ENCODE measurements at regions not wholly inside any gene's neighbourhood (a gene's known extent, or its start where the extent isn't known, plus 50 kb on each side); places are given as distances from the start of the nearest gene placed in this dataset.
"Not testable (repeated sequence)": the region's sequence is repeated elsewhere in the genome, so short reads cannot be mapped to it uniquely, and the experiment has no call there.

- Mint-ChIP-seq H3K4me1 (no peaks in the 10 kb centered on the region), H3K27ac (no peak overlapping the region), H3K9me3 (no peaks in the 10 kb centered on the region), H3K27me3 (ENCODE audit: low read depth in 3 of 3) (peaks cover under 1 to 5% (median 2%) of the 10 kb centered on the region in 3 donors), H3K36me3 (no peaks in the 10 kb centered on the region), H3K4me3 (no peak overlapping the region)
- no peak for DNase-seq
These were observed 248.5 kb upstream of the PLPP4 start for GRCh38 chr10:120208488-120208887.

DNA sequence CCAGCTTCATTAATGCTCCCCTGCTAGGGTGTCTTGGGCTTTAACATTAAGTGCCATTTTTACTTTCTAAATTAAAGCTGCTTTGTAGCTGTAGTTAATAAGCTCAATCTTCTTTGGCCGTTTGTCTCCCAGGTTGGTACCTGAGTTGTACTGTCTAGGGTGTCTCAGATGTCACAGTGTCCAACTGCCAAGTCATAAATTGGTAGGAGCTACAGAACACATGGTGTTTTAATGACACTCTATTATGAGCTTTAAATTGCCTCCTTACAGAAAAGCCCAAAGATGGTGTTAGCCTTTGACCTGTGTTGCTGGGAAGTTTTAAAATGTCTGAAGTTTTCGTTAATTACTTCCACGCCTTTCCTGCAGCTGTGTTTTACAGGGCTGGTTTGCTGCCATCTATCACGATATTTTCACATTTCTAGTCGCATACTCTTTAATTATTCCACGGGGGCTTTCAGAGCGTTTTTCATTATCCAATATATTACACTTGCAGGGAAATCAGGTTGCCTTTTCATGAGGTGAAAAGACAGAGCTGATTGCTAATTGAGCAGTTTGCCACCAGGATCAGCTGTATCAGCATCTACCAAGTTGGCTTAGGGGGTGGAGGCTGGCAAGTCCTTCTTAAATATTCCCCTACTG is 247.8 kb upstream of the PLPP4 start:
- Mint-ChIP-seq H3K4me3 (no peak overlapping the region), H3K9me3 (peaks cover 0 to under 1% (median 0%) of the 10 kb centered on the region in 6 donors)
- no peak for DNase-seq

DNA sequence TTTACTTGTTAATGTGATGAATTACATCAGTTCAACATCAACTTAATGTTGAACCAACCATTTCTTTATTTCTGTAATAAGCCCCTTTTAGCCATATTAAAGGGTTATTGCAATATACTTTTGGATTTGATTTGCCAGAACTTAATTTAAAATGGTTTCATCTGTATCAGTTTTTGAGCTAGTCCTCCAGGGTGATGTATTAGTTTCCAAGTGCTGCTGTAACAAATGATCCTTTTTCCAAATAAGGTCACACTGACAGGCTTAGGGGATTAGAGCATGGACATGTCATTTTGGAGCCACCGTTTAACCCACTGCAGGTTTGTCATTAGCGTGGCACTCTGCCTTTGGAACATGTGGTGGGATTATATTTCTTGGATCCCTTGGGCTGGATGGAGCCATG is 244.8 kb upstream of the PLPP4 start:
- Mint-ChIP-seq H3K27me3 (ENCODE audit: low read depth in 3 of 3) (peaks cover 0 to 3% (median 0%) of the 10 kb centered on the region in 3 donors), H3K4me1 (no peaks in the 10 kb centered on the region), H3K4me3 (no peak overlapping the region), H3K27ac (no peak overlapping the region), H3K36me3 (no peaks in the 10 kb centered on the region), H3K9me3 (peaks cover 0 to 2% (median 0%) of the 10 kb centered on the region in 6 donors)
- DNase-seq = no peak

More for the DNA sequence above, 247.8 kb upstream of the PLPP4 start:
- Mint-ChIP-seq H3K27me3 (ENCODE audit: low read depth in 3 of 3) (peaks cover 0 to 5% (median 2%) of the 10 kb centered on the region in 3 donors), H3K36me3 (no peaks in the 10 kb centered on the region), H3K4me1 (no peaks in the 10 kb centered on the region), H3K27ac (no peak overlapping the region)

- H3K27me3 Mint-ChIP-seq (ENCODE audit: low read depth in 3 of 3); DNase-seq; H3K36me3 Mint-ChIP-seq; H3K9me3 Mint-ChIP-seq; H3K4me3 Mint-ChIP-seq; H3K27ac Mint-ChIP-seq; H3K4me1 Mint-ChIP-seq: not testable (repeated sequence)
These were observed 243.7 kb upstream of the PLPP4 start for GRCh38 chr10:120213283-120213682.

DNA sequence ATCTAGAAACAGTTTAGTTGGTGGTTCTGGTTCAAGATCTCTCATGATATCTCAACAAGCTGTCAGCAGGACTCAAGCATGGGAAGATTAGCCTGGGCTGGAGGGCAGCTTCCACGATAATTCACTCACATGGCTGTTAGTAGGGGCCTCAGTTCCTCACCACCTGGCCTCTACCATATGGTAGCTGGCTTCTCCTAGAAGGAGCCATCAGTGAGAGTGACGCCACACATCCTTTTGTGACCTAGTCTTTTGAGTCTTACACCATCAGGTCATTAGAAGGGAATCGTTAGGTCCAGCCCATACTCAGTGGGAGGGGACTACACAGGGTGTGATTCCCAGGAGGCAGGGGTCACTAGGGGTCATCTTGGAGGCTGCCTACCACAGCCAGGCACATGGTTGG is 239.3 kb upstream of the PLPP4 start:
- H3K27me3 Mint-ChIP-seq (ENCODE audit: low read depth in 3 of 3) = peaks cover under 1 to 2% (median 2%) of the 10 kb centered on the region in 3 donors
- no peaks in the 10 kb centered on the region for H3K36me3 Mint-ChIP-seq
- H3K27ac Mint-ChIP-seq = no peak overlapping the region
- H3K9me3 Mint-ChIP-seq = peaks cover 0 to 2% (median 0%) of the 10 kb centered on the region in 6 donors
- no peak overlapping the region for H3K4me3 Mint-ChIP-seq
- DNase-seq = no peak
- no peaks in the 10 kb centered on the region for H3K4me1 Mint-ChIP-seq

GRCh38 chr10:120221873-120222485 is 235.0 kb upstream of the PLPP4 start:
- peaks cover 0 to 5% (median 0%) of the 10 kb centered on the region in 6 donors for H3K9me3 Mint-ChIP-seq
- peaks cover 1 to 2% (median 2%) of the 10 kb centered on the region in 3 donors for H3K27me3 Mint-ChIP-seq (ENCODE audit: low read depth in 3 of 3)
- no peaks in the 10 kb centered on the region for H3K4me1 Mint-ChIP-seq
- H3K4me3 Mint-ChIP-seq = no peak overlapping the region
- no peak overlapping the region for H3K27ac Mint-ChIP-seq
- no peak for DNase-seq
- H3K36me3 Mint-ChIP-seq = no peaks in the 10 kb centered on the region

- H3K36me3 Mint-ChIP-seq = no peaks in the 10 kb centered on the region
- H3K4me1 Mint-ChIP-seq = no peaks in the 10 kb centered on the region
- H3K27me3 Mint-ChIP-seq (ENCODE audit: low read depth in 3 of 3) = peaks cover 0 to 8% (median 3%) of the 10 kb centered on the region in 3 donors
- DNase-seq = no peak
- H3K4me3 Mint-ChIP-seq = no peak overlapping the region
- no peak overlapping the region for H3K27ac Mint-ChIP-seq
- peaks cover 0 to 8% (median 0%) of the 10 kb centered on the region in 6 donors for H3K9me3 Mint-ChIP-seq
These were observed 227.4 kb upstream of the PLPP4 start for GRCh38 chr10:120229641-120230040.

- not testable (repeated sequence) for H3K9me3 Mint-ChIP-seq; H3K4me3 Mint-ChIP-seq; DNase-seq; H3K27me3 Mint-ChIP-seq (ENCODE audit: low read depth in 3 of 3); H3K27ac Mint-ChIP-seq; H3K36me3 Mint-ChIP-seq; H3K4me1 Mint-ChIP-seq
These were observed 217.3 kb upstream of the PLPP4 start for GRCh38 chr10:120239695-120240094.

DNA sequence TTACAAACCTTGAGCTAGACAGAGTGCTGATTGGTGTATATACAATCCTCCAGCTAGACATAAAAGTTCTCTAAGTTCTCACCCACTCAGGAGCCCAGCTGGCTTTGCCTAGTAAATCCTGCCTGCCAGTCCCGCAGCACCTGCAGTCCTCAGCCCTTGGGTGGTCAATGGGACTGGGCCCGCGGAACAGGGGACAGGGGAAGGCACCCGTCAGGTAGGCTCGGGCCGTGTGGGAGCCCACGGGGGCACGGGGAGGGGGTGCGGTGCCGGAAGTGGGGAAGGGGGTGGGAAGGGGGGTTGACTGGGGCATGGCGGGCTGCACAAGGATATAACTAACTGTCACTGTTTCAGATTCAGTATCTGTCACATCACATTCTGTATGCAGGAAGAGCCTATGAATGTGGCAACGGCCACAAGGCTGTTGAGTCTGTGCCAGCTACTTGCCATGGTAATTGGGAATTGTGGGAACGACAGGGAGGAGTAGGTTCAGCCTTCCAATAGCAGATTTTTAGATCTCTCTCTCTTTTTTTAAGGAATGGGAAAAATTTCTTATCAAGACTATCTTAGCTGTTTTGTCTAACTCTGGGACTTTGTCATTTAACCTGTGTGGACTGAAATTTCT is 205.1 kb upstream of the PLPP4 start:
- Mint-ChIP-seq H3K4me3 (no peak overlapping the region), H3K27ac (no peak overlapping the region), H3K9me3 (peaks cover 0 to 10% (median under 1%) of the 10 kb centered on the region in 6 donors), H3K27me3 (ENCODE audit: low read depth in 3 of 3) (peaks cover 0 to 11% (median 5%) of the 10 kb centered on the region in 3 donors), H3K4me1 (no peaks in the 10 kb centered on the region), H3K36me3 (no peaks in the 10 kb centered on the region)
- no peak for DNase-seq

DNA sequence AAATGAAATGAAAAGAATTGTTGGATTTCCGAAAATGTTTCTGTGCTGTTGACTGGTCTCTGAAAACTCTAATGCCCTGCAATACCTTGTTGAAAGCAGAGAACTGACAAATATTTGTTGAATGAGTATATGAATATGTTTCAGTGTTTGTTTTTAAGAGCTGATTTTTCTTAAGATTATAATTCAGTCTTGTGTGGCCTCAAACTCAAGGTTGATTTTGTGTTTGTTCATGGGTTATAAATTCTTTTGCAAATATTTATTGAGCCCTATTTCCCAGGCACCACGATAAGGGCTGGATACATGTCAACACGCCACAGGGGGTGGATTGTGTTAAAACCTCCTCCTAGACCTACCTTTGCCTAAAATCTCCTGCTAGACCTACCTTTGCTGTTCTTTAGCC is 203.9 kb upstream of the PLPP4 start:
- peaks cover 0 to 10% (median 0%) of the 10 kb centered on the region in 6 donors for H3K9me3 Mint-ChIP-seq
- no peaks in the 10 kb centered on the region for H3K36me3 Mint-ChIP-seq
- no peaks in the 10 kb centered on the region for H3K4me1 Mint-ChIP-seq
- peaks cover 0 to 11% (median 4%) of the 10 kb centered on the region in 3 donors for H3K27me3 Mint-ChIP-seq (ENCODE audit: low read depth in 3 of 3)
- no peak overlapping the region for H3K4me3 Mint-ChIP-seq
- H3K27ac Mint-ChIP-seq = no peak overlapping the region
- DNase-seq = no peak

DNA sequence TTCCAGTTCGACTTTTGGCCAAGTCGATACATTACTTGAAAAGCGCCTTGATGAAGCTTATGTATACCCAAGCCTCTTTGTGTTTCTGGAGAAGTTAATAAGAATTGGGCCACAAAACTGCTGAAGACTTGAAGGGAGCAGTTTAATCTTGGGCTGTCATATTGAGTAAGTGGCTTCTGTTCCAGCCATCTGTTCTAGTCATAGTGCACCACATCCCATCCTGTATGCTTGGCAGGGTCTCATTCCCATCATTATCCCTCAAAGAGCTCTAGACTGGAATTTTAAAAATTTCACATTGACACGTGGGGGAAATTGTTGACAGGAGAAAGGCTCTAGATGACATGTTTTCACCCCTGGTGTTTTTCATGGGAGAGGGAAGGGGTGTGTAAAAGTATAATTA is 196.6 kb upstream of the PLPP4 start:
- H3K27ac Mint-ChIP-seq = no peak overlapping the region
- H3K9me3 Mint-ChIP-seq = peaks cover 0 to 8% (median 0%) of the 10 kb centered on the region in 6 donors
- H3K4me3 Mint-ChIP-seq = no peak overlapping the region
- no peaks in the 10 kb centered on the region for H3K4me1 Mint-ChIP-seq
- no peaks in the 10 kb centered on the region for H3K36me3 Mint-ChIP-seq
- peaks cover 0 to 7% (median 4%) of the 10 kb centered on the region in 3 donors for H3K27me3 Mint-ChIP-seq (ENCODE audit: low read depth in 3 of 3)
- DNase-seq = no peak

DNA sequence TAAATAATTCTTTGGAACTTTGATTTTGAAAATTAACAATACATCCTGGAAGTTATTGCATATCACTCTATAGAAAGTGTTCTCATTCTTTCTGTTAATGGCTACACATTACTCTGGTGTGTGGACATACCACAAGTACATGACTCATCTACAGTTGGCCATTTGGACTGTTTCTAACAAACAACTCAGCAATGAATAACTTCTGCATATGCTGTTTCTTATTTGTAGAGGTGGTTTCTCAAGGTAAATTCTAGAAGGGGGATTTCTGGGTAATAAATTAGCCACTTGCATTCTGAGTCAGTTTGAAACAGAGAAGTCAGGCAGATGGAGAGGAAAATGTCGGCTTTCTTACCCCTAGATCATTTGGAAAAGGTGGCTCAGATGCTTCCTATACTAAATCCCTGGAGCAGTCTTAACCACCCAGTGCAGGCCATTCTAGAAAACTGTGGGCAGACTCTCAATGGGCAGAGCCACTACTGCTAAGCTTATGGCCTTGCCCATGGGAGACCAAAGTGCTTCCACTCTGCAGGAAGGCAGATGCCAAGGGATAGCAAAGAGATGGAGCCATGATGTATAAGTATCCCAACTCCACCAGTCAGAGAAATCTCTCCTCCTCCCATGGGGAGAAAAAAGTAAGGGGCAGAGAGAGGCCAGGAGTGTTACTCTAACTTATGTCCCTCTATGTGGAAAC is 194.0 kb upstream of the PLPP4 start:
- DNase-seq = no peak
- Mint-ChIP-seq H3K27me3 (ENCODE audit: low read depth in 3 of 3) (peaks cover 0 to 4% (median 4%) of the 10 kb centered on the region in 3 donors), H3K27ac (no peak overlapping the region), H3K36me3 (no peaks in the 10 kb centered on the region), H3K9me3 (peaks cover 0 to 5% (median 0%) of the 10 kb centered on the region in 6 donors), H3K4me3 (no peak overlapping the region), H3K4me1 (no peaks in the 10 kb centered on the region)

GRCh38 chr10:120266022-120266421 is 191.0 kb upstream of the PLPP4 start:
- Mint-ChIP-seq H3K27ac (no peak overlapping the region), H3K4me3 (no peak overlapping the region), H3K4me1 (no peaks in the 10 kb centered on the region), H3K27me3 (ENCODE audit: low read depth in 3 of 3) (peaks cover 0 to 4% (median 4%) of the 10 kb centered on the region in 3 donors), H3K36me3 (no peaks in the 10 kb centered on the region), H3K9me3 (peaks cover 0 to 5% (median 0%) of the 10 kb centered on the region in 6 donors)
- no peak for DNase-seq

- Mint-ChIP-seq H3K9me3 (peaks cover 0 to 1% (median 0%) of the 10 kb centered on the region in 6 donors), H3K4me1 (no peaks in the 10 kb centered on the region), H3K27me3 (ENCODE audit: low read depth in 3 of 3) (peaks cover 0 to 1% (median 0%) of the 10 kb centered on the region in 3 donors), H3K27ac (no peak overlapping the region), H3K4me3 (no peak overlapping the region), H3K36me3 (no peaks in the 10 kb centered on the region)
- no peak for DNase-seq
These were observed 186.1 kb upstream of the PLPP4 start for GRCh38 chr10:120270906-120271305.
